ENCODE measurements at regions not wholly inside any gene's neighbourhood (a gene's known extent, or its start where the extent isn't known, plus 50 kb on each side); places are given as distances from the start of the nearest gene placed in this dataset.

GRCh38 chr11:30775233-30775522, 189.0 kb upstream of the MPPED2 start:
- TF ChIP-seq ZNF274 (IDR thresholded peaks at IDR 0.05; ENCODE audit: low read depth, low read length) (no peak), SUZ12 (IDR thresholded peaks at IDR 0.05; ENCODE audit: extremely low read depth, insufficient read depth, insufficient read length) (no peak), YY1 (IDR thresholded peaks at IDR 0.05; ENCODE audit: insufficient read depth, insufficient read length) (no peak)

Data from NT2/D1 (cell line).